Adrenal gland (tissue), 9 donors: ENCODE measurements at regions not wholly inside any gene's neighbourhood (a gene's known extent, or its start where the extent isn't known, plus 50 kb on each side); places are given as distances from the start of the nearest gene placed in this dataset.

Experiments used
- DNase-seq, 7 donors: peaks; one replicate each; pipeline ENCODE4 v3.0.0-alpha.2; 2019 to 2020
- H3K27ac ChIP-seq, 5 donors: fragments of 200-600 bp; sonication (generic) in 4 of 5; 1 replicate in 3 of 5; 2 replicates in 2 of 5; pipeline versions ENCODE4 v1.5.1 to v1.8.0; 2016 to 2020; ENCODE audit warnings: mild to moderate bottlenecking in 1 of 5
- H3K27me3 ChIP-seq: fragments of 200-600 bp; 2 replicates; pipeline ENCODE4 v1.8.0; 2021
- H3K36me3 ChIP-seq, 2 donors: fragments of 200-600 bp; replicated peaks in 1 of 2; 1 replicate in 1 of 2; 2 replicates in 1 of 2; pipeline versions ENCODE4 v1.5.1 to v1.8.0; 2018 to 2022
- H3K4me1 ChIP-seq, 2 donors: fragments of 200-600 bp; replicated peaks in 1 of 2; 1 replicate in 1 of 2; 2 replicates in 1 of 2; pipeline versions ENCODE4 v1.5.1 to v1.8.0; 2018 to 2021
- H3K4me3 ChIP-seq, 4 donors: fragments of 200-600 bp; sonication (generic) in 3 of 4; one replicate each; pipeline ENCODE4 v1.5.1; 2016 to 2018
- H3K9me3 ChIP-seq, 3 donors: fragments of 200-600 bp; sonication (generic) in 1 of 3; replicated peaks in 1 of 3; 1 replicate in 2 of 3; 2 replicates in 1 of 3; pipeline versions ENCODE4 v1.5.1 to v1.8.0; 2016 to 2021
- CTCF ChIP-seq, 6 experiments: fragments of 450-650 bp in 4 of 6; fragments of 200-600 bp in 2 of 6; sonication (generic) in 1 of 6; IDR thresholded peaks; 1 replicate in 5 of 6; 2 replicates in 1 of 6; pipeline versions ENCODE4 v1.5.1 to v1.8.0; 2016 to 2021; ENCODE audit warnings: antibody characterized with exemption in 6 of 6, mild to moderate bottlenecking in 2 of 6, moderate library complexity in 1 of 6
- POLR2A ChIP-seq, 2 donors: fragments of 450-650 bp; IDR thresholded peaks; one replicate each; pipeline ENCODE4 v1.6.1; 2017; ENCODE audit warnings: antibody characterized with exemption in 2 of 2, mild to moderate bottlenecking in 2 of 2, moderate library complexity in 1 of 2
- WGBS, 4 donors: extraction: QIAGEN DNeasy Blood & Tissue Kit in 2 of 4; methylation state at CpG; one replicate each; pipeline versions ENCODE4 v1.1.5 to v1.1.7; 2013 to 2017; 5-methylcytosine and 5-hydroxymethylcytosine counted together
- intact Hi-C, 2 donors: fragments of 100-400 bp; cut with DNase I; formaldehyde crosslinking; loops; one replicate each; pipeline versions ENCODE4 v1.14.1 to v1.15.0; 2022 to 2023
- donor health status: healthy with polysubstance abuse.
- donor health status: Bipolar disorder and iron deficiency.
- donor health status: DM: yes; HTN: yes; CAD: no.
- donor health status: DM: no; HTN: no; CAD: no.
- donor health status: DM: no; HTN: no; CAD: no.

GRCh38 chr2:59665021-59665420 lies 888.4 kb downstream of the BCL11A start:
- no peaks in the 10 kb centered on the region for H3K36me3 ChIP-seq
- no peak for DNase-seq
- H3K9me3 ChIP-seq, result no peaks in the 10 kb centered on the region
- intact Hi-C loops, result no loop called here
- TF ChIP-seq CTCF (IDR thresholded peaks at IDR 0.05) (no peak), POLR2A (IDR thresholded peaks at IDR 0.05) (no peak)
- H3K4me1 ChIP-seq, result no peaks in the 10 kb centered on the region
- H3K27ac ChIP-seq, result no peak overlapping the region
- no peak overlapping the region for H3K4me3 ChIP-seq
- 90 to 92% (median 91%) methylated on average over 2 to 10 of the region's 10 CpGs for WGBS, 4 donors
- no peaks in the 10 kb centered on the region for H3K27me3 ChIP-seq

- WGBS, 4 donors, result 79 to 85% (median 82%) methylated on average over 11 of the region's 11 CpGs
- H3K4me1 ChIP-seq, result no peaks in the 10 kb centered on the region
- no peaks in the 10 kb centered on the region for H3K27me3 ChIP-seq
- TF ChIP-seq CTCF (IDR thresholded peaks at IDR 0.05), result no peak
- TF ChIP-seq POLR2A (IDR thresholded peaks at IDR 0.05), result no peak
- H3K4me3 ChIP-seq, result no peak overlapping the region
- no peaks in the 10 kb centered on the region for H3K9me3 ChIP-seq
- no peak for DNase-seq
- H3K27ac ChIP-seq, result no peak overlapping the region
- intact Hi-C loops, result no loop called here
- H3K36me3 ChIP-seq, result no peaks in the 10 kb centered on the region
These were observed 891.2 kb downstream of the BCL11A start for GRCh38 chr2:59662127-59662861.

GRCh38 chr2:59660262-59660661 lies 893.2 kb downstream of the BCL11A start:
- Histone ChIP-seq H3K4me1 (no peaks in the 10 kb centered on the region), H3K9me3 (no peaks in the 10 kb centered on the region), H3K4me3 (no peak overlapping the region), H3K27ac (no peak overlapping the region), H3K27me3 (no peaks in the 10 kb centered on the region), H3K36me3 (no peaks in the 10 kb centered on the region)
- intact Hi-C loops, result no loop called here
- 65 to 76% (median 74%) methylated on average over 4 of the region's 4 CpGs for WGBS, 4 donors
- DNase-seq, result no peak
- no peak for TF ChIP-seq CTCF (IDR thresholded peaks at IDR 0.05)
- no peak for TF ChIP-seq POLR2A (IDR thresholded peaks at IDR 0.05)

GRCh38 chr2:59658906-59659635 lies 894.4 kb downstream of the BCL11A start:
- no peak overlapping the region for H3K27ac ChIP-seq
- no peak for DNase-seq
- H3K27me3 ChIP-seq, result no peaks in the 10 kb centered on the region
- WGBS, 4 donors, result 67 to 70% (median 69%) methylated on average over 7 of the region's 7 CpGs
- H3K9me3 ChIP-seq, result no peaks in the 10 kb centered on the region
- no peak overlapping the region for H3K4me3 ChIP-seq
- peaks cover 0 to 9% of the 10 kb centered on the region in 2 donors for H3K4me1 ChIP-seq
- intact Hi-C loops, result no loop called here
- TF ChIP-seq POLR2A (IDR thresholded peaks at IDR 0.05), result no peak
- no peak for TF ChIP-seq CTCF (IDR thresholded peaks at IDR 0.05)
- no peaks in the 10 kb centered on the region for H3K36me3 ChIP-seq
